ENCODE measurements at regions not wholly inside any gene's neighbourhood (a gene's known extent, or its start where the extent isn't known, plus 50 kb on each side); places are given as distances from the start of the nearest gene placed in this dataset.

DNA sequence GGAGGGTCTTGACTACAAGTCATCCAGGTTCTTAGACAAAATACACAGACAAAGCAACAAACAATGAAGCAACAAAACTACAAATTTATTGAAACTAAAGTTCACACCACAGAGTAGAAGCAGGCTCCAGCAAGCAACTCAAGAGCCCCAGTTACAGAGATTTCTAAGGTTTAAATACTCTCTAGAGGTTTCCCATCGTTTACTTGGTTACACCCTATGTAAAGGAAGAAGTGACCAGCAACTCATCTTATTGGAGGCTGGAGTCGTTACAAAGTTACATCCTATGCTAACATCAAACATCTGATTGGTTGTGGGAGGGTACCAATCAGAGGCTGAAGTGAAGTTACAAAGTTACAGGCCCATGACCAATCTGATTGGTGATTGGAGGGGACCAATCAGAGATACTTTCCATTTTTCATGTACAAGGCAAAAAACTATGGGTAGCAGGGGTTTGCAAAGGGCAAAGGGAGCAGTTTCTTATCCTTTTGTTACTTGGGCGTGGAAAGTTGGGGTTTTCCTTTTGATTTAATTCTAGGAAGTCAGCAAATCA is 2292.6 kb upstream of the C9orf72 start:
- TF ChIP-seq, protein P1, sequence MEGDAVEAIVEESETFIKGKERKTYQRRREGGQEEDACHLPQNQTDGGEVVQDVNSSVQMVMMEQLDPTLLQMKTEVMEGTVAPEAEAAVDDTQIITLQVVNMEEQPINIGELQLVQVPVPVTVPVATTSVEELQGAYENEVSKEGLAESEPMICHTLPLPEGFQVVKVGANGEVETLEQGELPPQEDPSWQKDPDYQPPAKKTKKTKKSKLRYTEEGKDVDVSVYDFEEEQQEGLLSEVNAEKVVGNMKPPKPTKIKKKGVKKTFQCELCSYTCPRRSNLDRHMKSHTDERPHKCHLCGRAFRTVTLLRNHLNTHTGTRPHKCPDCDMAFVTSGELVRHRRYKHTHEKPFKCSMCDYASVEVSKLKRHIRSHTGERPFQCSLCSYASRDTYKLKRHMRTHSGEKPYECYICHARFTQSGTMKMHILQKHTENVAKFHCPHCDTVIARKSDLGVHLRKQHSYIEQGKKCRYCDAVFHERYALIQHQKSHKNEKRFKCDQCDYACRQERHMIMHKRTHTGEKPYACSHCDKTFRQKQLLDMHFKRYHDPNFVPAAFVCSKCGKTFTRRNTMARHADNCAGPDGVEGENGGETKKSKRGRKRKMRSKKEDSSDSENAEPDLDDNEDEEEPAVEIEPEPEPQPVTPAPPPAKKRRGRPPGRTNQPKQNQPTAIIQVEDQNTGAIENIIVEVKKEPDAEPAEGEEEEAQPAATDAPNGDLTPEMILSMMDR (IDR thresholded peaks at IDR 0.05; ENCODE audit: low read length) = no peak
- TF ChIP-seq EZH2phosphoT487 (IDR thresholded peaks at IDR 0.05; ENCODE audit: low read length) (no peak), EZH2 (optimal IDR thresholded peaks at IDR 0.05; ENCODE audit: low read depth, low read length) (no peak)
